ENCODE measurements at regions not wholly inside any gene's neighbourhood (a gene's known extent, or its start where the extent isn't known, plus 50 kb on each side); places are given as distances from the start of the nearest gene placed in this dataset.

GRCh38 chr17:12390631-12391030 lies 275.1 kb upstream of the MYOCD start:
- TF ChIP-seq CTCF (IDR thresholded peaks at IDR 0.05; ENCODE audit: insufficient read depth, low read depth, low read length, missing control alignments) = no peak
- H3K4me3 ChIP-seq (ENCODE audit: low read depth, low read length) = no peak overlapping the region

GRCh38 chr17:12391468-12391867 lies 274.2 kb upstream of the MYOCD start:
- H3K4me3 ChIP-seq (ENCODE audit: low read depth, low read length) = no peak overlapping the region
- DNase-seq (ENCODE audit: low read depth) = no peak
- no peak for TF ChIP-seq CTCF (IDR thresholded peaks at IDR 0.05; ENCODE audit: insufficient read depth, low read depth, low read length, missing control alignments)

More at GRCh38 chr17:12390631-12391030, 275.1 kb upstream of the MYOCD start:
- no peak for DNase-seq (ENCODE audit: low read depth)

GRCh38 chr17:12395733-12396354 lies 269.8 kb upstream of the MYOCD start:
- DNase-seq (ENCODE audit: low read depth) = peak; percentile 37
- TF ChIP-seq CTCF (IDR thresholded peaks at IDR 0.05; ENCODE audit: insufficient read depth, low read depth, low read length, missing control alignments) = peak; percentile 60
- no peak overlapping the region for H3K4me3 ChIP-seq (ENCODE audit: low read depth, low read length)

GRCh38 chr17:12398441-12399051 lies 267.1 kb upstream of the MYOCD start:
- no peak for TF ChIP-seq CTCF (IDR thresholded peaks at IDR 0.05; ENCODE audit: insufficient read depth, low read depth, low read length, missing control alignments)
- no peak overlapping the region for H3K4me3 ChIP-seq (ENCODE audit: low read depth, low read length)
- DNase-seq (ENCODE audit: low read depth) = no peak

- no peak overlapping the region for H3K4me3 ChIP-seq (ENCODE audit: low read depth, low read length)
- TF ChIP-seq CTCF (IDR thresholded peaks at IDR 0.05; ENCODE audit: insufficient read depth, low read depth, low read length, missing control alignments) = no peak
- DNase-seq (ENCODE audit: low read depth) = no peak
Measured at GRCh38 chr17:12402963-12403622, 262.6 kb upstream of the MYOCD start.

- DNase-seq (ENCODE audit: low read depth) = no peak
- no peak overlapping the region for H3K4me3 ChIP-seq (ENCODE audit: low read depth, low read length)
- TF ChIP-seq CTCF (IDR thresholded peaks at IDR 0.05; ENCODE audit: insufficient read depth, low read depth, low read length, missing control alignments) = no peak
Measured at GRCh38 chr17:12403881-12404398, 261.8 kb upstream of the MYOCD start.

Measured in GM12865 (cell line).